ENCODE measurements at regions not wholly inside any gene's neighbourhood (a gene's known extent, or its start where the extent isn't known, plus 50 kb on each side); places are given as distances from the start of the nearest gene placed in this dataset.
"Not testable (repeated sequence)": the region's sequence is repeated elsewhere in the genome, so short reads cannot be mapped to it uniquely, and the experiment has no call there.

- DNase-seq (ENCODE audit: low read depth): no peak
- H3K4me3 ChIP-seq (ENCODE audit: low read depth, low read length): no peak overlapping the region
- no peak for TF ChIP-seq CTCF (IDR thresholded peaks at IDR 0.05; ENCODE audit: insufficient read depth, low read depth, low read length)
These were observed 81.3 kb upstream of the CDC42EP3 start for GRCh38 chr2:37752766-37753165.

GRCh38 chr2:37753758-37754157 is 82.3 kb upstream of the CDC42EP3 start:
- DNase-seq (ENCODE audit: low read depth): no peak
- TF ChIP-seq CTCF (IDR thresholded peaks at IDR 0.05; ENCODE audit: insufficient read depth, low read depth, low read length): no peak
- H3K4me3 ChIP-seq (ENCODE audit: low read depth, low read length): no peak overlapping the region

GRCh38 chr2:37755961-37756559 is 84.6 kb upstream of the CDC42EP3 start:
- not testable (repeated sequence) for H3K4me3 ChIP-seq (ENCODE audit: low read depth, low read length); DNase-seq (ENCODE audit: low read depth)

- not testable (repeated sequence) for H3K4me3 ChIP-seq (ENCODE audit: low read depth, low read length)
- peak; percentile 79 for DNase-seq (ENCODE audit: low read depth)
These were observed 86.0 kb upstream of the CDC42EP3 start for GRCh38 chr2:37757456-37757855.

GRCh38 chr2:37758141-37758601 is 86.7 kb upstream of the CDC42EP3 start:
- DNase-seq (ENCODE audit: low read depth): peak; percentile 94
- H3K4me3 ChIP-seq (ENCODE audit: low read depth, low read length): not testable (repeated sequence)

- H3K4me3 ChIP-seq (ENCODE audit: low read depth, low read length); DNase-seq (ENCODE audit: low read depth): not testable (repeated sequence)
These were observed 88.5 kb upstream of the CDC42EP3 start for GRCh38 chr2:37759989-37760388.

- no peak for TF ChIP-seq CTCF (IDR thresholded peaks at IDR 0.05; ENCODE audit: insufficient read depth, low read depth, low read length)
- no peak overlapping the region for H3K4me3 ChIP-seq (ENCODE audit: low read depth, low read length)
- DNase-seq (ENCODE audit: low read depth): no peak
These were observed 89.0 kb upstream of the CDC42EP3 start for GRCh38 chr2:37760471-37760870.

GRCh38 chr2:37762281-37762680 is 90.8 kb upstream of the CDC42EP3 start:
- DNase-seq (ENCODE audit: low read depth); H3K4me3 ChIP-seq (ENCODE audit: low read depth, low read length): not testable (repeated sequence)

GRCh38 chr2:37764739-37765138 is 93.3 kb upstream of the CDC42EP3 start:
- H3K4me3 ChIP-seq (ENCODE audit: low read depth, low read length): no peak overlapping the region
- no peak for TF ChIP-seq CTCF (IDR thresholded peaks at IDR 0.05; ENCODE audit: insufficient read depth, low read depth, low read length)
- DNase-seq (ENCODE audit: low read depth): no peak

GRCh38 chr2:37766106-37766505 is 94.7 kb upstream of the CDC42EP3 start:
- no peak for TF ChIP-seq CTCF (IDR thresholded peaks at IDR 0.05; ENCODE audit: insufficient read depth, low read depth, low read length)
- no peak overlapping the region for H3K4me3 ChIP-seq (ENCODE audit: low read depth, low read length)
- DNase-seq (ENCODE audit: low read depth): peak; percentile 66

All from fibroblast of villous mesenchyme (primary cell).